ENCODE measurements at regions not wholly inside any gene's neighbourhood (a gene's known extent, or its start where the extent isn't known, plus 50 kb on each side); places are given as distances from the start of the nearest gene placed in this dataset.
"Not testable (repeated sequence)": the region's sequence is repeated elsewhere in the genome, so short reads cannot be mapped to it uniquely, and the experiment has no call there.

DNA sequence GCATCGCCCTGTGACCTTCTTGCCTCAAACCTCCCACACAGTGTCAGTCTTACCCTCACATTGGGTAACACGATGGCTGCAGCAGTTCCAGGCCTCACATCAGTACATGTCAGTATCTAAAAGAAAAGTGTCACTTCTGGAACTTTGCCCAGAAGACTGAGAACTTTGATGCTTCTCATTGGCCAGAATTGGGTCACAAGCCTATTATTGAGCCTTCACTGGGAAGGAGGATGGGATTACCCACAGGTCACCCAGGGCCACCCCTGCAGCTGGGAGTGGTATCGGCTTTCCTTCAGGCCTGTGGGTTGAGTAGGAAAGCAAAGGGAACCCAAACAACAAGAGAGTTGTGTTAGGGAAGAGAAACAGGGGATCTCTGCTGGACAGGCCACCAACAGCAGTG is 111.5 kb downstream of the NPY start:
- Histone ChIP-seq H3K4me3 (no peak overlapping the region), H3K27me3 (no peaks in the 10 kb centered on the region), H3K4me1 (no peaks in the 10 kb centered on the region), H3K36me3 (no peaks in the 10 kb centered on the region), H3K9me3 (no peaks in the 10 kb centered on the region), H3K27ac (no peak overlapping the region)
- intact Hi-C loops (cut with DNase I) = no loop called here
- TF ChIP-seq, protein P1, sequence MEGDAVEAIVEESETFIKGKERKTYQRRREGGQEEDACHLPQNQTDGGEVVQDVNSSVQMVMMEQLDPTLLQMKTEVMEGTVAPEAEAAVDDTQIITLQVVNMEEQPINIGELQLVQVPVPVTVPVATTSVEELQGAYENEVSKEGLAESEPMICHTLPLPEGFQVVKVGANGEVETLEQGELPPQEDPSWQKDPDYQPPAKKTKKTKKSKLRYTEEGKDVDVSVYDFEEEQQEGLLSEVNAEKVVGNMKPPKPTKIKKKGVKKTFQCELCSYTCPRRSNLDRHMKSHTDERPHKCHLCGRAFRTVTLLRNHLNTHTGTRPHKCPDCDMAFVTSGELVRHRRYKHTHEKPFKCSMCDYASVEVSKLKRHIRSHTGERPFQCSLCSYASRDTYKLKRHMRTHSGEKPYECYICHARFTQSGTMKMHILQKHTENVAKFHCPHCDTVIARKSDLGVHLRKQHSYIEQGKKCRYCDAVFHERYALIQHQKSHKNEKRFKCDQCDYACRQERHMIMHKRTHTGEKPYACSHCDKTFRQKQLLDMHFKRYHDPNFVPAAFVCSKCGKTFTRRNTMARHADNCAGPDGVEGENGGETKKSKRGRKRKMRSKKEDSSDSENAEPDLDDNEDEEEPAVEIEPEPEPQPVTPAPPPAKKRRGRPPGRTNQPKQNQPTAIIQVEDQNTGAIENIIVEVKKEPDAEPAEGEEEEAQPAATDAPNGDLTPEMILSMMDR (IDR thresholded peaks at IDR 0.05) = no peak
- no peak for TF ChIP-seq POLR2A (IDR thresholded peaks at IDR 0.05)
- WGBS, 2 donors = 87 to 90% methylated on average over 3 of the region's 3 CpGs
- DNase-seq = no peak

DNA sequence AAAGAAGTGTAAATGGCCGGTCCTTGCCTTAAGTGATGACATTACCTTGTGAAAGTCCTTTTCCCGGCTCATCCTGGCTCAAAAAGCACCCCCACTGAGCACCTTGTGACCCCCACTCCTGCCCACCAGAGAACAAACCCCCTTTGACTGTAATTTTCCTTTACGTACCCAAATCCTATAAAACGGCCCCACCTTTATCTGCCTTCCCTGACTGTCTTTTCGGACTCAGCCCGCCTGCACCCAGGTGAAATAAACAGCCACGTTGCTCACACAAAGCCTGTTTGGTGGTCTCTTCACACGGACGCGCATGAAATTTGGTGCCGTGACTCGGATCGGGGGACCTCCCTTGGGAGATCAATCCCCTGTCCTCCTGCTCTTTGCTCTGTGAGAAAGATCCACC is 112.4 kb downstream of the NPY start:
- H3K27ac ChIP-seq; intact Hi-C loops (cut with DNase I); H3K36me3 ChIP-seq; DNase-seq; H3K4me1 ChIP-seq; H3K9me3 ChIP-seq; H3K27me3 ChIP-seq; H3K4me3 ChIP-seq: not testable (repeated sequence)
- 52 to 60% methylated on average over 3 to 13 of the region's 13 CpGs for WGBS, 2 donors

DNA sequence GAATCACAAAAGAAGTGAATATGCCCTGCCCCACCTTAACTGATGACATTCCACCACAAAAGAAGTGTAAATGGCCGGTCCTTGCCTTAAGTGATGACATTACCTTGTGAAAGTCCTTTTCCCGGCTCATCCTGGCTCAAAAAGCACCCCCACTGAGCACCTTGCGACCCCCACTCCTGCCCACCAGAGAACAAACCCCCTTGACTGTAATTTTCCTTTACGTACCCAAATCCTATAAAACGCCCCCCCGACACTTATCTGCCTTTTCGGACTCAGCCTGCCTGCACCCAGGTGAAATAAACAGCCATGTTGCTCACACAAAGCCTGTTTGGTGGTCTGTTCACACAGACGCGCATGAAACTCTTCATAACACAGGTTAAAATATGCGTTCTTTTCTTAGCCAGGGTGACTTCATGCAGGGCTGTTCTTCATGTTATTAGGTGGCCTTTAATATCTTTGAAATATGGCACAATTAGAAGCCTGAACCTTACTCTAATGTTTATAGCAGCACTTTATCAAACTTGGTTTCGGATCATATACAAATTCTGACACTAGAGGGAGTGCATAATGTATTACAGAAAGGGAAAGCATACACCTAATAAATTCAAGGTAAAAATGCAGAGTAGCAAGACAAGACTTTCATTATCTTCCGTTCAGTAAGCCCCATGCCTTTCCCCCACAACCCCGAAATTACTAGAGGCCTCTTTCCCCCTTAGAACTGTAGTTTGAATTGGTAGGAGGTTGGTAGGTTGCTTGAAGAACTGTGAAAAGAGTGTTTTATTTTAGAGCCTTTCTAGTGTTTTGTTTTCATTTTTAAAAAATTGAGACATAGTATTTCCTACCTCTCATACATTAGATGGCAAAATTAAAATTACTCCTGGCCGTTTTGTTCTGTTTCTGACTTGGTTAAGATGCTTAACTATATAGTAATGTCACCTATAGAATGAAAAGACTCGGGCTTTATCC is 117.9 kb downstream of the NPY start:
- 38 to 39% methylated on average over 12 to 13 of the region's 15 CpGs for WGBS, 2 donors
- intact Hi-C loops (cut with DNase I) = no loop called here

DNA sequence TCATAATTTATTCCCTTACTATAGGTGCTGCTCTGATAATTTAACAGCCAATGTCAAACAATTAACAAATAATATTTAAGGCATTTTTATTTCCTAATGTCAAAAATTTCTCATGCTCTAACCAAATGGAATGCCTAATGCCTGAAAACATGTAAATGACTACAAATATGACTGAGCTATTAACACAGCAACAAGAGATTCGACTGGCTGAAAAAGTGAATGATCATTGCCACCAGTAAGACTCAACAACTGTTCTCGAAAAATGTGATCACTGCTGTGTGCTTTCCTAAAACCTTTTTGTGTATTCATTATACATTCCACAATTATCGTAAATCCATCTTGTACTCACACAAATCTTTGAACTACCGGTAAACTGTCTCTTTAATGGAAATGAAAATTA is 118.7 kb downstream of the NPY start:
- Histone ChIP-seq H3K9me3 (no peaks in the 10 kb centered on the region), H3K27me3 (no peaks in the 10 kb centered on the region), H3K36me3 (no peaks in the 10 kb centered on the region), H3K4me1 (peaks cover 0 to 5% (median 0%) of the 10 kb centered on the region in 3 donors), H3K27ac (no peak overlapping the region), H3K4me3 (no peak overlapping the region)
- TF ChIP-seq, protein P1 (IDR thresholded peaks at IDR 0.05) = no peak
- no peak for TF ChIP-seq POLR2A (IDR thresholded peaks at IDR 0.05)
- DNase-seq = no peak
- intact Hi-C loops (cut with DNase I) = no loop called here
- 78 to 84% methylated on average over 4 of the region's 4 CpGs for WGBS, 2 donors

More for the DNA sequence above, 117.9 kb downstream of the NPY start:
- no peak for DNase-seq
- Histone ChIP-seq H3K9me3 (no peaks in the 10 kb centered on the region), H3K36me3 (no peaks in the 10 kb centered on the region), H3K4me3 (no peak overlapping the region), H3K27ac (no peak overlapping the region), H3K27me3 (no peaks in the 10 kb centered on the region), H3K4me1 (peaks cover 0 to 5% (median 0%) of the 10 kb centered on the region in 3 donors)
- TF ChIP-seq POLR2A (IDR thresholded peaks at IDR 0.05) = no peak
- TF ChIP-seq, protein P1 (IDR thresholded peaks at IDR 0.05) = peak in 5 of 6 experiments; percentile 28 to 47 (median 38)

DNA sequence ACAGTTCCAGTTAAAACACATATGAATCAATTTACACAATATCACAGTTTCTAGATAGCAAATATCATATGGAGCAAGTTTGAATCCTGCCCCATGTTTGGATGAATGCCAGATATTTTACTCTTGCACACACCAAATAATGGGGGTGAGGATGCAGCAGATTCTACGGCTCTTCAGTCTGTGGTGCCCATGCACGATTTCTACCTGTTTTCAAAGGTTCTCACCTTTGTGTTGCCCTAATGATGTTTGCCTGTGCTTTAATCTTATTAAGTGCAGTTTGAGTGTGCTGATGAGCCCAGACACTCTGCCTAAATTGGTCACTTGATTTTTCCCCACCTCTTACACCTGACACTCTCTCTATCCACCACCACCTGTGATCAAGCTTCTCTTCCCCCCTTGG is 119.6 kb downstream of the NPY start:
- intact Hi-C loops (cut with DNase I) = no loop called here
- WGBS, 2 donors = 87 to 91% methylated on average over 2 of the region's 2 CpGs
- H3K4me1 ChIP-seq = peaks cover 0 to 5% (median 0%) of the 10 kb centered on the region in 3 donors

More for the DNA sequence above, 119.6 kb downstream of the NPY start:
- TF ChIP-seq, protein P1 (IDR thresholded peaks at IDR 0.05) = no peak
- no peak for TF ChIP-seq POLR2A (IDR thresholded peaks at IDR 0.05)
- H3K4me3 ChIP-seq = no peak overlapping the region
- H3K27me3 ChIP-seq = no peaks in the 10 kb centered on the region
- H3K36me3 ChIP-seq = no peaks in the 10 kb centered on the region
- no peak for DNase-seq
- no peaks in the 10 kb centered on the region for H3K9me3 ChIP-seq
- no peak overlapping the region for H3K27ac ChIP-seq

All from esophagus squamous epithelium (tissue), 5 donors.